Prostate gland (tissue), 2 donors: ENCODE measurements at regions not wholly inside any gene's neighbourhood (a gene's known extent, or its start where the extent isn't known, plus 50 kb on each side); places are given as distances from the start of the nearest gene placed in this dataset.

Experiments used
- CTCF ChIP-seq, 4 experiments: fragments of 200-600 bp in 2 of 4; fragments of 450-650 bp in 2 of 4; sonication (generic) in 2 of 4; IDR thresholded peaks; 1 replicate in 3 of 4; 2 replicates in 1 of 4; pipeline ENCODE4 v1.5.1; 2016 to 2019; ENCODE audit warnings: antibody characterized with exemption in 4 of 4, mild to moderate bottlenecking in 2 of 4, moderate library complexity in 2 of 4
- POLR2AphosphoS5 ChIP-seq: sonication (generic); formaldehyde crosslinking; IDR thresholded peaks from one replicate; pipeline ENCODE4 v1.6.1; 2017; ENCODE audit warnings: antibody characterized with exemption

GRCh38 chr9:117869712-117870111 is 165.5 kb downstream of the TLR4 start:
- TF ChIP-seq CTCF (IDR thresholded peaks at IDR 0.05) (no peak), POLR2AphosphoS5 (no peak)
